ENCODE measurements at regions not wholly inside any gene's neighbourhood (a gene's known extent, or its start where the extent isn't known, plus 50 kb on each side); places are given as distances from the start of the nearest gene placed in this dataset.

- no peak for DNase-seq
Observed at GRCh38 chr1:226491093-226491850, 57.3 kb upstream of the STUM start.

- DNase-seq = no peak
Observed at GRCh38 chr1:226492426-226493137, 56.0 kb upstream of the STUM start.

GRCh38 chr1:226494092-226494609 is 54.4 kb upstream of the STUM start:
- no peak for DNase-seq

- no peak for DNase-seq
Observed at GRCh38 chr1:226495716-226496115, 52.8 kb upstream of the STUM start.

GRCh38 chr1:226496453-226497015 is 52.0 kb upstream of the STUM start:
- no peak for DNase-seq

- DNase-seq = no peak
Observed at GRCh38 chr1:226497276-226497833, 51.2 kb upstream of the STUM start.

- no peak for DNase-seq
Observed at GRCh38 chr1:226497991-226498639, 50.4 kb upstream of the STUM start.

GRCh38 chr1:226498640-226499008 is 49.9 kb upstream of the STUM start:
- no peak for DNase-seq

Data from CD4-positive, alpha-beta T cell treated with Interleukin-1 beta for 1 hour (primary cell).